ENCODE measurements at regions not wholly inside any gene's neighbourhood (a gene's known extent, or its start where the extent isn't known, plus 50 kb on each side); places are given as distances from the start of the nearest gene placed in this dataset.

DNA sequence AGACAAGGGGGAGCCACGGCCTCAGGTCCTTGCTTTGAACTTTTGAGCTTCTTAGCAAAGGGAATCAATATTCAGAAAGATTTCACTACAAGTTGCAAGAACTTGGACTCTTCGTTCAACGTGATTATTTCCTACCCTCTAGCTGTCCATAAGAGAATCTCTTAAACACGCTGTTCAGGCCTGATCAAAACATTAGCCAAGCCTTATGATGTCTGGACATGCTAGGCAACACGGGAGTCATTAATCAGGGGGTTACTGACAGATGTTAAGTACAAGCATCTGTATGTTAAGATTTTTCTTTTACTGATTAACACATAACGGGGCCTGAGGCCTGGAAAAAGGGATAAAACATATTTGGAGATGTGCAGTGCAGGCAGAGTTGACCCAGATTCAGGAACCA lies 138.9 kb upstream of the IL1RAPL2 start:
- TF ChIP-seq CTCF (IDR thresholded peaks at IDR 0.05) = no peak
- TF ChIP-seq MXD4 (CRISPR knock-in tag; IDR thresholded peaks at IDR 0.05; ENCODE audit: borderline replicate concordance) = no peak
- no peak for TF ChIP-seq ATF1 (CRISPR knock-in tag; IDR thresholded peaks at IDR 0.05)
- TF ChIP-seq, protein P1, sequence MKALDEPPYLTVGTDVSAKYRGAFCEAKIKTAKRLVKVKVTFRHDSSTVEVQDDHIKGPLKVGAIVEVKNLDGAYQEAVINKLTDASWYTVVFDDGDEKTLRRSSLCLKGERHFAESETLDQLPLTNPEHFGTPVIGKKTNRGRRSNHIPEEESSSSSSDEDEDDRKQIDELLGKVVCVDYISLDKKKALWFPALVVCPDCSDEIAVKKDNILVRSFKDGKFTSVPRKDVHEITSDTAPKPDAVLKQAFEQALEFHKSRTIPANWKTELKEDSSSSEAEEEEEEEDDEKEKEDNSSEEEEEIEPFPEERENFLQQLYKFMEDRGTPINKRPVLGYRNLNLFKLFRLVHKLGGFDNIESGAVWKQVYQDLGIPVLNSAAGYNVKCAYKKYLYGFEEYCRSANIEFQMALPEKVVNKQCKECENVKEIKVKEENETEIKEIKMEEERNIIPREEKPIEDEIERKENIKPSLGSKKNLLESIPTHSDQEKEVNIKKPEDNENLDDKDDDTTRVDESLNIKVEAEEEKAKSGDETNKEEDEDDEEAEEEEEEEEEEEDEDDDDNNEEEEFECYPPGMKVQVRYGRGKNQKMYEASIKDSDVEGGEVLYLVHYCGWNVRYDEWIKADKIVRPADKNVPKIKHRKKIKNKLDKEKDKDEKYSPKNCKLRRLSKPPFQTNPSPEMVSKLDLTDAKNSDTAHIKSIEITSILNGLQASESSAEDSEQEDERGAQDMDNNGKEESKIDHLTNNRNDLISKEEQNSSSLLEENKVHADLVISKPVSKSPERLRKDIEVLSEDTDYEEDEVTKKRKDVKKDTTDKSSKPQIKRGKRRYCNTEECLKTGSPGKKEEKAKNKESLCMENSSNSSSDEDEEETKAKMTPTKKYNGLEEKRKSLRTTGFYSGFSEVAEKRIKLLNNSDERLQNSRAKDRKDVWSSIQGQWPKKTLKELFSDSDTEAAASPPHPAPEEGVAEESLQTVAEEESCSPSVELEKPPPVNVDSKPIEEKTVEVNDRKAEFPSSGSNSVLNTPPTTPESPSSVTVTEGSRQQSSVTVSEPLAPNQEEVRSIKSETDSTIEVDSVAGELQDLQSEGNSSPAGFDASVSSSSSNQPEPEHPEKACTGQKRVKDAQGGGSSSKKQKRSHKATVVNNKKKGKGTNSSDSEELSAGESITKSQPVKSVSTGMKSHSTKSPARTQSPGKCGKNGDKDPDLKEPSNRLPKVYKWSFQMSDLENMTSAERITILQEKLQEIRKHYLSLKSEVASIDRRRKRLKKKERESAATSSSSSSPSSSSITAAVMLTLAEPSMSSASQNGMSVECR (CRISPR knock-in tag; IDR thresholded peaks at IDR 0.05; ENCODE audit: borderline replicate concordance) = no peak
- no peak for TF ChIP-seq CREM (CRISPR knock-in tag; IDR thresholded peaks at IDR 0.05)
- TF ChIP-seq TP53 (CRISPR knock-in tag; IDR thresholded peaks at IDR 0.05) = no peak
